Parathyroid adenoma (tissue), 2 donors: ENCODE measurements at regions not wholly inside any gene's neighbourhood (a gene's known extent, or its start where the extent isn't known, plus 50 kb on each side); places are given as distances from the start of the nearest gene placed in this dataset.

Source experiments
- H2AFZ ChIP-seq: fragments of 300-600 bp; sonication (generic); one replicate; pipeline ENCODE4 v1.7.0; 2017; ENCODE audit warnings: antibody characterized with exemption, mild to moderate bottlenecking
- H3K27ac ChIP-seq: fragments of 300-600 bp; sonication (generic); one replicate; pipeline ENCODE4 v1.7.0; 2017
- H3K27me3 ChIP-seq: fragments of 300-600 bp; sonication (generic); one replicate; pipeline ENCODE4 v1.7.0; 2017; ENCODE audit warnings: low read length; ENCODE audit not compliant: control insufficient read depth, insufficient read depth
- H3K36me3 ChIP-seq: fragments of 300-600 bp; sonication (generic); one replicate; pipeline ENCODE4 v1.7.0; 2017; ENCODE audit warnings: low read length; ENCODE audit not compliant: control insufficient read depth, insufficient read depth
- H3K4me1 ChIP-seq: fragments of 300-600 bp; sonication (generic); one replicate; pipeline ENCODE4 v1.7.0; 2017; ENCODE audit warnings: control low read depth
- H3K4me2 ChIP-seq: fragments of 300-600 bp; sonication (generic); one replicate; pipeline ENCODE4 v1.7.0; 2017; ENCODE audit warnings: low read length
- H3K4me3 ChIP-seq: fragments of 300-600 bp; sonication (generic); one replicate; pipeline ENCODE4 v1.7.0; 2017; ENCODE audit warnings: low read depth, low read length
- H3K79me2 ChIP-seq: fragments of 300-600 bp; sonication (generic); one replicate; pipeline ENCODE4 v1.7.0; 2017; ENCODE audit warnings: control low read depth
- H3K9ac ChIP-seq: fragments of 300-600 bp; sonication (generic); one replicate; pipeline ENCODE4 v1.7.0; 2017; ENCODE audit warnings: mild to moderate bottlenecking
- H3K9me3 ChIP-seq: fragments of 300-600 bp; sonication (generic); one replicate; pipeline ENCODE4 v1.7.0; 2017; ENCODE audit warnings: low read length; ENCODE audit not compliant: control insufficient read depth
- TF ChIP-seq, protein P1 (sequence below): fragments of 300-600 bp; sonication (generic); IDR thresholded peaks from one replicate; pipeline ENCODE4 v1.7.0; 2017; ENCODE audit warnings: antibody characterized with exemption, mild to moderate bottlenecking
- donor health status: primary hyperparathyroidism.

GRCh38 chr10:93193906-93194305, 120.2 kb downstream of the CYP26A1 start:
- no peaks in the 10 kb centered on the region for H3K27me3 ChIP-seq
- no peaks in the 10 kb centered on the region for H3K36me3 ChIP-seq
- H3K9me3 ChIP-seq = no peaks in the 10 kb centered on the region
- no peak overlapping the region for H3K4me3 ChIP-seq
- no peak overlapping the region for H3K27ac ChIP-seq
- no peak overlapping the region for H3K4me2 ChIP-seq
- TF ChIP-seq, protein P1, sequence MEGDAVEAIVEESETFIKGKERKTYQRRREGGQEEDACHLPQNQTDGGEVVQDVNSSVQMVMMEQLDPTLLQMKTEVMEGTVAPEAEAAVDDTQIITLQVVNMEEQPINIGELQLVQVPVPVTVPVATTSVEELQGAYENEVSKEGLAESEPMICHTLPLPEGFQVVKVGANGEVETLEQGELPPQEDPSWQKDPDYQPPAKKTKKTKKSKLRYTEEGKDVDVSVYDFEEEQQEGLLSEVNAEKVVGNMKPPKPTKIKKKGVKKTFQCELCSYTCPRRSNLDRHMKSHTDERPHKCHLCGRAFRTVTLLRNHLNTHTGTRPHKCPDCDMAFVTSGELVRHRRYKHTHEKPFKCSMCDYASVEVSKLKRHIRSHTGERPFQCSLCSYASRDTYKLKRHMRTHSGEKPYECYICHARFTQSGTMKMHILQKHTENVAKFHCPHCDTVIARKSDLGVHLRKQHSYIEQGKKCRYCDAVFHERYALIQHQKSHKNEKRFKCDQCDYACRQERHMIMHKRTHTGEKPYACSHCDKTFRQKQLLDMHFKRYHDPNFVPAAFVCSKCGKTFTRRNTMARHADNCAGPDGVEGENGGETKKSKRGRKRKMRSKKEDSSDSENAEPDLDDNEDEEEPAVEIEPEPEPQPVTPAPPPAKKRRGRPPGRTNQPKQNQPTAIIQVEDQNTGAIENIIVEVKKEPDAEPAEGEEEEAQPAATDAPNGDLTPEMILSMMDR = no peak
- H3K4me1 ChIP-seq = no peaks in the 10 kb centered on the region
- no peak overlapping the region for H3K9ac ChIP-seq
- no peaks in the 10 kb centered on the region for H3K79me2 ChIP-seq
- no peak overlapping the region for H2AFZ ChIP-seq

- H3K27ac ChIP-seq = no peak overlapping the region
- TF ChIP-seq, protein P1 = no peak
- no peaks in the 10 kb centered on the region for H3K79me2 ChIP-seq
- H3K4me1 ChIP-seq = no peaks in the 10 kb centered on the region
- H2AFZ ChIP-seq = peak overlapping the region; percentile 55
- peak overlapping the region; percentile 44 for H3K4me2 ChIP-seq
- H3K9ac ChIP-seq = no peak overlapping the region
- no peaks in the 10 kb centered on the region for H3K27me3 ChIP-seq
- H3K4me3 ChIP-seq = peak overlapping the region; percentile 19
- no peaks in the 10 kb centered on the region for H3K9me3 ChIP-seq
- no peaks in the 10 kb centered on the region for H3K36me3 ChIP-seq
Observed at GRCh38 chr10:93198401-93199131, 124.9 kb downstream of the CYP26A1 start.

DNA sequence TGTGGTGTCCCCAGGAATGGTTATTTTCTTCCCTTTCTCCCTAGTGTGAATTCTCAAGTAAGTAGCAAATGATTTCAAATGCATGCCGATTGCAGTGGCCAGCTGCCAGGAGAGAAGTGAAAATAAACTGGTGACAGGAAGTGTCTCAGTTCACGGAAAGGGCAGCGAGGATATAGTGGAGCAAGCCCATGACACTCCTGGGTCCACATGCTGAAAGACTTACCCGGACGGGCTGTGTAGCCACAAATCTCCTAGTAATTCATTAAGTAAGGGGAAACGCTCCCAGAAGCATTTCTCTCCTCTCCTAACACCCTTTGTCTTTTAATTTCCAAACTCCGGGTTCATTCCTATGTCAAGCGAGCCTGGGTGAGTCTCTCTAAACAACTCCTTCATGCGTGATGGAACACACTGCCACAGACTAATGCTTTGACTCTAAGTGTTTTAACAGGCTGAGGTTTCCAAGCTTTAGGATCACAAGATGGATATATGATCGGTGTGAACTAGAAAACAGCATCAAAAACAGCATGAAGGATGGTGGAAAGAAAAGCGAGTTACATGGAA, 125.6 kb downstream of the CYP26A1 start:
- Histone ChIP-seq H3K36me3 (no peaks in the 10 kb centered on the region), H3K4me1 (no peaks in the 10 kb centered on the region), H3K27me3 (no peaks in the 10 kb centered on the region), H3K79me2 (no peaks in the 10 kb centered on the region), H3K4me2 (peak overlapping the region; percentile 44), H3K27ac (no peak overlapping the region), H3K4me3 (peak overlapping the region; percentile 19), H2AFZ (peak overlapping the region; percentile 55), H3K9ac (no peak overlapping the region), H3K9me3 (no peaks in the 10 kb centered on the region)
- TF ChIP-seq, protein P1 = no peak

GRCh38 chr10:93204494-93205485, 131.1 kb downstream of the CYP26A1 start:
- H2AFZ ChIP-seq = no peak overlapping the region
- no peak overlapping the region for H3K9ac ChIP-seq
- no peaks in the 10 kb centered on the region for H3K9me3 ChIP-seq
- H3K79me2 ChIP-seq = no peaks in the 10 kb centered on the region
- no peak overlapping the region for H3K4me2 ChIP-seq
- no peaks in the 10 kb centered on the region for H3K36me3 ChIP-seq
- no peak overlapping the region for H3K4me3 ChIP-seq
- TF ChIP-seq, protein P1 = no peak
- H3K27ac ChIP-seq = no peak overlapping the region
- no peaks in the 10 kb centered on the region for H3K4me1 ChIP-seq
- H3K27me3 ChIP-seq = no peaks in the 10 kb centered on the region
